ENCODE measurements at regions not wholly inside any gene's neighbourhood (a gene's known extent, or its start where the extent isn't known, plus 50 kb on each side); places are given as distances from the start of the nearest gene placed in this dataset.

- no peak for TF ChIP-seq ZNF781 (CRISPR knock-in tag; IDR thresholded peaks at IDR 0.05; ENCODE audit: borderline replicate concordance, not compliant biosample characterization)
- no peak for TF ChIP-seq FOXM1 (CRISPR knock-in tag; IDR thresholded peaks at IDR 0.05)
- TF ChIP-seq MED8 (CRISPR knock-in tag; IDR thresholded peaks at IDR 0.05; ENCODE audit: insufficient replicate concordance): no peak
- TF ChIP-seq ATF4 (CRISPR knock-in tag; IDR thresholded peaks at IDR 0.05): no peak
- TF ChIP-seq NONO (IDR thresholded peaks at IDR 0.05): no peak
- no peak for TF ChIP-seq NONO (CRISPR knock-in tag; conservative IDR thresholded peaks at IDR 0.05)
- TF ChIP-seq MEF2D (CRISPR knock-in tag; IDR thresholded peaks at IDR 0.05): 0 out of 2 replicates have a peak, but pooled peaks have one; percentile 29
- TF ChIP-seq ZSCAN25 (CRISPR knock-in tag; IDR thresholded peaks at IDR 0.05): no peak
- peak; percentile 87 for TF ChIP-seq HNF4G (IDR thresholded peaks at IDR 0.05; ENCODE audit: borderline replicate concordance, low read depth, low read length)
- peak; percentile 67; the same call in 1 of the 2 replicates for TF ChIP-seq HNF4G (CRISPR knock-in tag; IDR thresholded peaks at IDR 0.05; ENCODE audit: borderline replicate concordance, low read depth)
- no peak for TF ChIP-seq GRHL1 (CRISPR knock-in tag; conservative IDR thresholded peaks at IDR 0.05)
- TF ChIP-seq ZNF644 (CRISPR knock-in tag; IDR thresholded peaks at IDR 0.05; ENCODE audit: low read depth): peak; percentile 56; the same call in 1 of the 2 replicates
- TF ChIP-seq RBAK (CRISPR knock-in tag; IDR thresholded peaks at IDR 0.05): no peak
- no peak for TF ChIP-seq FOXK1 (CRISPR knock-in tag; IDR thresholded peaks at IDR 0.05; ENCODE audit: borderline replicate concordance, low read depth)
- TF ChIP-seq TBX3 (IDR thresholded peaks at IDR 0.05; ENCODE audit: borderline replicate concordance): no peak
- no peak for TF ChIP-seq ZBTB34 (CRISPR knock-in tag; IDR thresholded peaks at IDR 0.05)
- peak; percentile 32; the same call in 1 of the 2 replicates for TF ChIP-seq ATF1 (CRISPR knock-in tag; IDR thresholded peaks at IDR 0.05)
- no peak for TF ChIP-seq IRX3 (CRISPR knock-in tag; IDR thresholded peaks at IDR 0.05; ENCODE audit: borderline replicate concordance, low read depth)
- TF ChIP-seq BHLHE40 (IDR thresholded peaks at IDR 0.05; ENCODE audit: low read length): no peak
- no peak for TF ChIP-seq ZNF556 (CRISPR knock-in tag; IDR thresholded peaks at IDR 0.05; ENCODE audit: borderline replicate concordance)
- TF ChIP-seq SRSF4 (IDR thresholded peaks at IDR 0.05; ENCODE audit: low read depth, low read length, poor library complexity, severe bottlenecking): no peak
- no peak for TF ChIP-seq ZFP36L2 (CRISPR knock-in tag; IDR thresholded peaks at IDR 0.05)
- TF ChIP-seq EHMT2 (IDR thresholded peaks at IDR 0.05; ENCODE audit: borderline replicate concordance, low read depth, low read length): 0 out of 2 replicates have a peak, but pooled peaks have one; percentile 23
- no peak for TF ChIP-seq HOXD1 (CRISPR knock-in tag; IDR thresholded peaks at IDR 0.05)
- no peak for TF ChIP-seq FUBP1 (CRISPR knock-in tag; IDR thresholded peaks at IDR 0.05; ENCODE audit: borderline replicate concordance)
Measured at GRCh38 chr20:21981597-21982344, 276.3 kb downstream of the PAX1 start (continued).

Measured in HepG2 (cell line).